NCI-H1436 (cell line): ENCODE measurements at regions not wholly inside any gene's neighbourhood (a gene's known extent, or its start where the extent isn't known, plus 50 kb on each side); places are given as distances from the start of the nearest gene placed in this dataset.
"Not testable (repeated sequence)": the region's sequence is repeated elsewhere in the genome, so short reads cannot be mapped to it uniquely, and the experiment has no call there.

Source experiments
- DNase-seq: peaks from one replicate; lab custom pipeline; 2025; lab: John Stamatoyannopoulos, UW

GRCh38 chr20:4435671-4436455 lies 186.8 kb upstream of the ADRA1D start:
- DNase-seq = no peak

DNA sequence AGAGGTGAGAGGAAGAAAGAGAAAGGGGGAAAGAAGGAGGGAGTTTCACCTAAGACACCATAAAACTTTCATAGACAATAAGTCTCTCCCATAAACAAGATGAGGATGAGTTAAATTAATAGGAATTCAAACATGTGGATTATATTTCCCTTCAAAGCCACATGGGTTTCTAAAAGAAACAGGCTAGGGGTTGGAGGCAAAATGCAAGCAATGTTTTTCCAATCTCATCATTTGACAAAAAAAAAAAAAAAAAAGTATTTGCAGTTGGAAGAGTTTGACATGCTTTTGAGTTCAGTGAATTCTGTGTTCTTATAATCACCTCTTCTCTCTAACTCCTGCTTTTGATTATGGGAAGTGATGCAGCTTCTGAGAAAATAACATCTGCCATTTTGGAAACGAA lies 186.1 kb upstream of the ADRA1D start:
- no peak for DNase-seq

GRCh38 chr20:4434681-4435080 lies 185.6 kb upstream of the ADRA1D start:
- no peak for DNase-seq

GRCh38 chr20:4431446-4431845 lies 182.4 kb upstream of the ADRA1D start:
- DNase-seq = no peak

GRCh38 chr20:4430826-4431225 lies 181.7 kb upstream of the ADRA1D start:
- not testable (repeated sequence) for DNase-seq

GRCh38 chr20:4427940-4428586 lies 179.0 kb upstream of the ADRA1D start:
- no peak for DNase-seq

DNA sequence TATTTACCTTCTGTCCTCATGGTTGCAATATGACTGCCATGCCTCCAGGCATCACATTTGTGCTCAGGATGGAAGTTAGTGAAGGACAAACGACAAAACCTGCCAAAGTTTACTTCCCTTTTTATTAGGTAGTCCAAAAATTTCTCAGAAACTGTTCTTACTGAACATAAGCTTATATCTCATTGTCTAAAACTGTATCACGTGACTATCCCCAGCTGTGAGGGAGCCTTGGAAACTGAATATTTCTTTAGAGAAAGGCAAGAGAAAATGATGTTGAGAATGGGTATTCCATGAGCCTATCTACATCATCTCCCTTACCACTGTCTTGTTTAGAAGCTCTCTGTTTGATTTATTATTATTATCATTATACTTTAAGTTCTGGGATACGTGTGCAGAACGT lies 169.1 kb upstream of the ADRA1D start:
- no peak for DNase-seq

- no peak for DNase-seq
These were observed 166.2 kb upstream of the ADRA1D start for GRCh38 chr20:4415281-4415680.

- DNase-seq = no peak
These were observed 164.4 kb upstream of the ADRA1D start for GRCh38 chr20:4413314-4414049.

GRCh38 chr20:4412216-4412615 lies 163.1 kb upstream of the ADRA1D start:
- DNase-seq = no peak

DNA sequence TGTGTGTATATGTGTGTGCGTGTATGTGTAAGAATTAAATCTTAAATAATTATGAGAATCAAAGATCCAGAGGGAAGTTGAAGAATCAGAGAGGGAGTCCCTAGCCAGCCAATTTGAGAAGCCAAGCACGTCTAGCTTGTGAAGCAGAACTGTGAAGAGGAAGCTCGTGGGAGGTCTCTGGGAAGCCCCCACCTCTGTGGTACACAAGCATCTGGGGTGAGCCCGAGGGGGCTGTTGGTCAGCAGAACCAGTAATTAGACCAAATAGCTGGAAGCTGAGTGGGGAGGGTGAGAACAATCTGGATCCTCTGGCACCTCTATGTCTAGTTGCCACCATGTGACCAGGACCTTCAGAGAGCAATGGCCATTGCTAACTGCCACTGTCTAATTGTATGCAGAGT lies 162.7 kb upstream of the ADRA1D start:
- DNase-seq = no peak

- DNase-seq = no peak
These were observed 157.5 kb upstream of the ADRA1D start for GRCh38 chr20:4406627-4407026.

DNA sequence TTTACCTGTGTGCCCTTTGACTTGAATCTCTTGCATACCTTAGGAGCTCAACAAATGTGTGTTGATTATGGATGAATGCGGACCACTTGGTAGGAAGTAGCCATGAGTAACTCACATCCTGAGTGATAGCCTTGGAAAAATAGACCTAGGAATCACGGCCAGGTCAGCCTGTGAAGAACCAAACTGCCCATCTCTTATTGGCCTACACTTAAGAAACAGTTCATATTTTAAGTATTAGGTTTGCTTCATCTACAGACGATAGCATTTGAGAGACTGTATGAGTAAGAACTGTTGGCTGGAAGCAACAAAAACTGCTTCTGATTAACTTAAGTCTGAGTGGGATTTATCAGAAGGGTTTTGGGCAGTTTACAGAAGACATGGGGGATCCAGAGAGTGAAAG lies 152.5 kb upstream of the ADRA1D start:
- DNase-seq = no peak

GRCh38 chr20:4384961-4385360 lies 135.9 kb upstream of the ADRA1D start:
- DNase-seq = no peak

DNA sequence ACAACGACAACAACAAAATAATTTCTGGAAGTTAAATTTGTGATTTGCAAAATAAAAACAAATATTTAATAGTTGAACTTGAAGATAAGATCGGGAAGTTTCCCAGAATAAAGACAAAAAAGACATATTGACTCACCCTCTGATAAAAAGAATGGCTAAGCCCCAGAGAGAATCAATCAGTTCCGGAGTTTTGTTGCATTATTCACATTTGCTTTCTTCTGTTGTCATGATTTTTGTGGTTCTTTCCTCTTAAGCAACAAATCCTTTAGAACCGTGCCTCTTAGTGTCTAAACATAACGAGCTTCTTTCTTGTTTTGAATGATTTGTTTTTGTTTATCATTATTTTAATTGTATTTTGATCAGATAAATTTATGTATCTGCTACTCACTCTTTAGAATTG lies 134.9 kb upstream of the ADRA1D start:
- no peak for DNase-seq

- no peak for DNase-seq
These were observed 126.8 kb upstream of the ADRA1D start for GRCh38 chr20:4375881-4376280.

DNA sequence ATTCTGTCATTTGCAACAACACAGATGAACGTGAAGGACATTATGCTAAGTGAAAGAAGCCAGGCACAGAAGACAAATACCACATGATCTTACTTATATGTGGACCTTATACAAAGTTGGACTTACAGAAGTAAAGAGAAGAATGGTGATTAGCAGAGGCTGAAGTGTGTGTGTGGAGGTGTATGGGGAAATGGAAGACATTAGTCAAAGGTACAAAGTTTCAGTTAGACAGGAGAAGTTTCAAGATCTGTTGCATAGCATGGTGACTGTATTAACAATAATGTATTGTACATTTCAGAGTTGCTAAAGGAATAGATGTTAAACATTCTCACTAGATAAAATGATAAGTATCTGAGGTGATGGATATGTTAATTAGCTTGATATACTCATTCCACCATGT lies 124.4 kb upstream of the ADRA1D start:
- no peak for DNase-seq

GRCh38 chr20:4371623-4372251 lies 122.7 kb upstream of the ADRA1D start:
- no peak for DNase-seq

DNA sequence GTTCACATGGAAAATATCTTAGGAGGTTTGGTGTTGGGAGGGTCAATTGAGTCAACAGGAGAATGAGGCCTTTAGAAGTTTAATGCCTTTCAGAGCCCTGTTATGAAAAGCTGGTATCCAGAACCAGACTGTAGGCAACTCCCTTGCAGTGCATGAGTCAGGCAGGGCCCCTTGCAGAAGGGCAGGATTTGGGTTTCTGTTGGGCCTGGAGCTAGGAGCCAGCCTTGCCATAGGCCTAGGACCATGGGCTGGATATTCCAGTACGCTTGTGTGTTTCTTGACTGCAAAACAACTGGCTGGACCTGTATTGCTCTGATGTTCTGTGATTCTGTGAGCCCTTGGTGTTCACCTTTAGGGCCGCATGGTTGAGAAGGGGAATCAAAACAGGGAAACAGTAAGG lies 121.8 kb upstream of the ADRA1D start:
- DNase-seq = no peak

GRCh38 chr20:4369798-4370124 lies 120.7 kb upstream of the ADRA1D start:
- DNase-seq = no peak

DNA sequence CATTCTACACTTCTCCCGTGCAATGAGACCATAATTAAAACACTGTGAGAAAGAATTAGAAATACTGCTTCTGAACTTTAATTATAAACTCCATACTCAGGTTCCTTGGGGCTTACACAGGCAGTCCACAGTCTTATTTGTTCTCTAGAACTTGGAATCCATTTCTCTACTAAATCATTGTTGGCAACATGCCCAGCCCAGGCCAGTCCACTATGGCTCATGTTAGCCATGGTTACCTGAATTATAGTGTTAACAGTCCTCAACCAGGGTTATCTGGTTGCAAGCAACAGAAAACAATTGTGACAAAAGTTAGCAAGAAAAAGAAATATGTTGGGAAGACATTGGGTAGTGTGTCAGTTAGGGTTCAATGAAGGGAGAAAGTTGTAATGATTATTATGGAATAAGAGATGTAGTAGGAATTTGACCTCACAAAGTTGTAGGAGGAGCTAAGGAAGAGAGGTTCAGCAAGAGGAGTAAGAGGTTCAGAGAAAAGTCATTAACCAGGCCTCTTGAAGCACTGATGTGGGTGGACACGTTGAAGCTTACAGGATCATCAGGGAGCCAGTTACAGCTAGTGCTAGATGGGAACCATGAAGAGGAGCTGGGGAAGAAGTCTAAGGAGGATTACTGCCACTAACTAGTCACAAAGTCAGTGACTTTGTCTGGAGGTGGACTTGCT lies 120.2 kb upstream of the ADRA1D start:
- no peak for DNase-seq

- no peak for DNase-seq
These were observed 117.0 kb upstream of the ADRA1D start for GRCh38 chr20:4366076-4366475.
